ENCODE measurements at regions not wholly inside any gene's neighbourhood (a gene's known extent, or its start where the extent isn't known, plus 50 kb on each side); places are given as distances from the start of the nearest gene placed in this dataset.
"Not testable (repeated sequence)": the region's sequence is repeated elsewhere in the genome, so short reads cannot be mapped to it uniquely, and the experiment has no call there.

DNA sequence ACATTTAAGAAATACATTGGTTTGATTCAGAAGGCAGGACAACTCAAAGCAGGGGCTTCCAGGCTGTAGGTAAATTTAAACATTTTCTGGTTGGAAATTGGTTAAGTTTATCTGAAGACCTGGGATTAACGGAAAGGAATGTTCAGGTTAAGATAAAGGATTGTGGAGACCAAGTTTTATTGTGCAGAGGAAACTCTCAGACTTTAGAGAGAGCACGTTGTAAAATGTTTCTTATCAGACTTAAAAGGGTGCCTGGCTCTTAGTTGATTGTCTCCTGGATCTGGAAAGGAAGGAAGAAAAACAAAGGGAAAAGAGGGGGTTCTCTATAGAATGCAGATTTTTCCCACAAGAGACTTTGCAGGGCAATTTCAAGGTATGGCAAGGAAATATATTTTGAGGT is 55.4 kb upstream of the EVL start:
- TF ChIP-seq, protein P1, sequence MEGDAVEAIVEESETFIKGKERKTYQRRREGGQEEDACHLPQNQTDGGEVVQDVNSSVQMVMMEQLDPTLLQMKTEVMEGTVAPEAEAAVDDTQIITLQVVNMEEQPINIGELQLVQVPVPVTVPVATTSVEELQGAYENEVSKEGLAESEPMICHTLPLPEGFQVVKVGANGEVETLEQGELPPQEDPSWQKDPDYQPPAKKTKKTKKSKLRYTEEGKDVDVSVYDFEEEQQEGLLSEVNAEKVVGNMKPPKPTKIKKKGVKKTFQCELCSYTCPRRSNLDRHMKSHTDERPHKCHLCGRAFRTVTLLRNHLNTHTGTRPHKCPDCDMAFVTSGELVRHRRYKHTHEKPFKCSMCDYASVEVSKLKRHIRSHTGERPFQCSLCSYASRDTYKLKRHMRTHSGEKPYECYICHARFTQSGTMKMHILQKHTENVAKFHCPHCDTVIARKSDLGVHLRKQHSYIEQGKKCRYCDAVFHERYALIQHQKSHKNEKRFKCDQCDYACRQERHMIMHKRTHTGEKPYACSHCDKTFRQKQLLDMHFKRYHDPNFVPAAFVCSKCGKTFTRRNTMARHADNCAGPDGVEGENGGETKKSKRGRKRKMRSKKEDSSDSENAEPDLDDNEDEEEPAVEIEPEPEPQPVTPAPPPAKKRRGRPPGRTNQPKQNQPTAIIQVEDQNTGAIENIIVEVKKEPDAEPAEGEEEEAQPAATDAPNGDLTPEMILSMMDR (conservative IDR thresholded peaks at IDR 0.05 in 1 of 2, IDR thresholded peaks at IDR 0.05 in 1 of 2; ENCODE audit: extremely low read depth in 1 of 2, insufficient read depth in 1 of 2, low read depth in 1 of 2, low read length in 2 of 2) = not testable (repeated sequence)
- TF ChIP-seq EZH2 (IDR thresholded peaks at IDR 0.05; ENCODE audit: borderline replicate concordance, low read length) = not testable (repeated sequence)
